Endothelial cell of umbilical vein (primary cell): ENCODE measurements at regions not wholly inside any gene's neighbourhood (a gene's known extent, or its start where the extent isn't known, plus 50 kb on each side); places are given as distances from the start of the nearest gene placed in this dataset.

Source experiments
- BruUV-seq: library from RNA; stranded (reverse); fragments of 400-500 nt; replicated peaks from 2 replicates; lab custom pipeline; 2021; lab: Mats Ljungman, UMichigan
- CTCF ChIA-PET: fragments of 300-600, 350-600 bp; sonication (Branson Sonifier 250); formaldehyde crosslinking; loops from one replicate; lab custom pipeline; 2021; ENCODE audit warnings: antibody characterized with exemption, inconsistent platforms; lab: Charles Lee
- POLR2A ChIA-PET: fragments of 300-600, 350-600 bp; sonication (Branson Sonifier 250); formaldehyde crosslinking; loops from one replicate; lab custom pipeline; 2021; ENCODE audit warnings: antibody characterized with exemption, inconsistent platforms; lab: Charles Lee
- DNase-seq: peaks from one replicate; pipeline ENCODE4 v3.0.0-alpha.2; 2011; ENCODE audit warnings: low read depth, low spot score
- FAIRE-seq: peaks from 2 replicates; lab custom pipeline; 2011; peaks lifted over from hg19 to GRCh38; lab: Jason Lieb, UNC
- H2AFZ ChIP-seq: 2 replicates; pipeline ENCODE4 v1.6.0; 2012; ENCODE audit warnings: low read depth, low read length, control low read depth, inconsistent platforms
- H3K27ac ChIP-seq: 2 replicates; pipeline ENCODE4 v1.5.1; 2011; ENCODE audit warnings: low read depth, mild to moderate bottlenecking, control low read depth, low read length, moderate library complexity; ENCODE audit not compliant: insufficient read depth
- H3K27me3 ChIP-seq, 2 experiments: 2 replicates each; pipeline versions ENCODE4 v1.6.0 to v1.6.1; 2011; ENCODE audit warnings: low read length in 2 of 2, mixed read lengths in 1 of 2; ENCODE audit not compliant: control insufficient read depth in 2 of 2, insufficient read depth in 2 of 2
- H3K36me3 ChIP-seq, 2 experiments: 2 replicates in 1 of 2; 3 replicates in 1 of 2; pipeline ENCODE4 v1.5.1; 2011; ENCODE audit warnings: low read length in 2 of 2, mild to moderate bottlenecking in 1 of 2, moderate library complexity in 1 of 2; ENCODE audit not compliant: control insufficient read depth in 2 of 2, insufficient read depth in 2 of 2; ENCODE audit errors: extremely low read depth in 1 of 2
- H3K4me1 ChIP-seq: 3 replicates; pipeline ENCODE4 v1.5.1; 2011; ENCODE audit warnings: mild to moderate bottlenecking, low read length; ENCODE audit not compliant: control insufficient read depth, insufficient read depth; ENCODE audit errors: extremely low read depth
- H3K4me2 ChIP-seq: 2 replicates; pipeline ENCODE4 v1.6.1; 2011; ENCODE audit warnings: low read length, control low read depth, mixed read lengths; ENCODE audit not compliant: insufficient read depth
- H3K4me3 ChIP-seq, 3 experiments: fragments of 200-600 bp in 1 of 3; sonication (generic), shearing (Covaris generic) in 1 of 3; replicated peaks in 1 of 3; 2 replicates each; pipeline ENCODE4 v1.5.1; 2011 to 2016; ENCODE audit warnings: control low read depth in 3 of 3, low read length in 3 of 3, mild to moderate bottlenecking in 2 of 3, inconsistent platforms in 1 of 3, low read depth in 1 of 3, moderate library complexity in 1 of 3; ENCODE audit not compliant: insufficient read depth in 1 of 3
- H3K79me2 ChIP-seq: 2 replicates; pipeline ENCODE4 v1.6.0; 2012; ENCODE audit warnings: low read length, inconsistent platforms; ENCODE audit not compliant: control insufficient read depth, insufficient read depth
- H3K9ac ChIP-seq: replicated peaks from 2 replicates; pipeline ENCODE3; 2011; ENCODE audit warnings: low read length, control low read depth; ENCODE audit not compliant: insufficient read depth; ENCODE audit errors: extremely low read depth
- H3K9me1 ChIP-seq: replicated peaks from 3 replicates; pipeline ENCODE4 v1.6.0; 2011; ENCODE audit warnings: mild to moderate bottlenecking, low read length; ENCODE audit not compliant: control insufficient read depth, insufficient read depth; ENCODE audit errors: extremely low read depth
- H3K9me3 ChIP-seq: replicated peaks from 2 replicates; pipeline ENCODE4 v1.5.1; 2012; ENCODE audit warnings: low read length, inconsistent platforms; ENCODE audit not compliant: control insufficient read depth, insufficient read depth
- H4K20me1 ChIP-seq: replicated peaks from 2 replicates; pipeline ENCODE3; 2011; ENCODE audit warnings: mild to moderate bottlenecking, low read length; ENCODE audit not compliant: control insufficient read depth, insufficient read depth; ENCODE audit errors: extremely low read depth
- EZH2 ChIP-seq: IDR thresholded peaks from 2 replicates; pipeline ENCODE4 v1.6.1; 2012; ENCODE audit warnings: borderline replicate concordance, low read depth, mild to moderate bottlenecking, moderate library complexity, low read length, inconsistent platforms; ENCODE audit not compliant: severe bottlenecking
- FOS ChIP-seq: IDR thresholded peaks from 2 replicates; pipeline ENCODE4 v1.6.1; 2011; ENCODE audit warnings: mild to moderate bottlenecking, low read length, moderate library complexity, borderline replicate concordance; ENCODE audit not compliant: insufficient read depth
- GATA2 ChIP-seq: IDR thresholded peaks from 2 replicates; pipeline ENCODE4 v1.7.0; 2011; ENCODE audit warnings: low read depth, mild to moderate bottlenecking, moderate library complexity, mixed read lengths, low read length; ENCODE audit not compliant: insufficient read length, insufficient read depth
- JUN ChIP-seq: IDR thresholded peaks from 2 replicates; pipeline ENCODE4 v1.6.1; 2011; ENCODE audit warnings: borderline replicate concordance, low read depth; ENCODE audit not compliant: insufficient read length, insufficient read depth
- MYC ChIP-seq: IDR thresholded peaks from one replicate; pipeline ENCODE4 v1.6.1; 2011; ENCODE audit warnings: mild to moderate bottlenecking, low read depth, low read length
- POLR2A ChIP-seq: IDR thresholded peaks from 2 replicates; pipeline ENCODE4 v1.6.1; 2012; ENCODE audit warnings: low read depth, mild to moderate bottlenecking, control low read depth, low read length
- POLR2AphosphoS5 ChIP-seq: IDR thresholded peaks from 2 replicates; pipeline ENCODE4 v1.6.1; 2012; ENCODE audit warnings: low read depth, mild to moderate bottlenecking, control low read depth, low read length, moderate library complexity; ENCODE audit not compliant: insufficient read depth
- dilution Hi-C: fragments of 300-500 bp; cut with MboI; formaldehyde crosslinking; loops from one replicate; pipeline ENCODE4 v1.15.0; 2019; ENCODE audit warnings: low sequenced_read_pairs; ENCODE audit not compliant: extremely low pct_ligation_motif_present
- intact Hi-C: fragments of 100-400 bp; cut with micrococcal nuclease; formaldehyde crosslinking; loops from one replicate; pipeline ENCODE4 v1.10.0; 2022
- TF ChIP-seq, protein P1 (sequence below): IDR thresholded peaks from 2 replicates; pipeline ENCODE4 v1.6.1; 2011; ENCODE audit not compliant: insufficient read depth, insufficient read length
- TF ChIP-seq, protein P2 (sequence below), 2 donors: IDR thresholded peaks; 1 replicate in 1 of 2; 2 replicates in 1 of 2; pipeline ENCODE4 v1.5.1; 2011; ENCODE audit warnings: low read length in 2 of 2, mild to moderate bottlenecking in 2 of 2, moderate library complexity in 2 of 2, control low read depth in 1 of 2, inconsistent platforms in 1 of 2, low read depth in 1 of 2; ENCODE audit not compliant: insufficient read depth in 1 of 2; ENCODE audit errors: extremely low read depth in 1 of 2

DNA sequence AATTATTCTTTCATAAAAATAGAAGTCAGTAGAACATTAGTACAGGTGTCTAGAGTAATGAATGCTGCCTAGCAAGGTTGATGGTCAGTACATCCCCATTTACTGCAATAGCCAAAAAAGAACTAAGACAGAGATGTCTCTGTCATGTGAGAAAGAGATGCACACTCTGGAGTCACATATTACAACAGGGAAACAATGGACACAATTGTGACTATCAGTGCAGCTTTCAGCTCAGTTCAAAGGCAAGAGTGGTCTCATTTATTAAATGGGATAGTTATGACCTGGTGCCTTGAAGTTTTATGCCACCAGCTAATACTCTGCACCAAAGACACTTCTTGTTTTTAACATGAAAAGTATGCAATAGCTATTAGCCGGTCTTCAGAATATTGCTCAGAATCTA, 194.9 kb upstream of the CHAC2 start:
- H4K20me1 ChIP-seq = no peaks in the 10 kb centered on the region
- H3K9ac ChIP-seq = no peak overlapping the region
- POLR2A ChIA-PET = no interaction called here
- no peak overlapping the region for H2AFZ ChIP-seq
- H3K9me3 ChIP-seq = no peaks in the 10 kb centered on the region
- CTCF ChIA-PET = no interaction called here
- DNase-seq (no peak), FAIRE-seq (no peak)
- H3K27me3 ChIP-seq = no peaks in the 10 kb centered on the region
- no peaks in the 10 kb centered on the region for H3K79me2 ChIP-seq
- H3K36me3 ChIP-seq = no peaks in the 10 kb centered on the region
- TF ChIP-seq, protein P1, sequence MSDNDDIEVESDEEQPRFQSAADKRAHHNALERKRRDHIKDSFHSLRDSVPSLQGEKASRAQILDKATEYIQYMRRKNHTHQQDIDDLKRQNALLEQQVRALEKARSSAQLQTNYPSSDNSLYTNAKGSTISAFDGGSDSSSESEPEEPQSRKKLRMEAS = no peak
- TF ChIP-seq POLR2AphosphoS5 (no peak), JUN (no peak), POLR2A (no peak), EZH2 (no peak), FOS (no peak), MYC (no peak), GATA2 (no peak)
- TF ChIP-seq, protein P2, sequence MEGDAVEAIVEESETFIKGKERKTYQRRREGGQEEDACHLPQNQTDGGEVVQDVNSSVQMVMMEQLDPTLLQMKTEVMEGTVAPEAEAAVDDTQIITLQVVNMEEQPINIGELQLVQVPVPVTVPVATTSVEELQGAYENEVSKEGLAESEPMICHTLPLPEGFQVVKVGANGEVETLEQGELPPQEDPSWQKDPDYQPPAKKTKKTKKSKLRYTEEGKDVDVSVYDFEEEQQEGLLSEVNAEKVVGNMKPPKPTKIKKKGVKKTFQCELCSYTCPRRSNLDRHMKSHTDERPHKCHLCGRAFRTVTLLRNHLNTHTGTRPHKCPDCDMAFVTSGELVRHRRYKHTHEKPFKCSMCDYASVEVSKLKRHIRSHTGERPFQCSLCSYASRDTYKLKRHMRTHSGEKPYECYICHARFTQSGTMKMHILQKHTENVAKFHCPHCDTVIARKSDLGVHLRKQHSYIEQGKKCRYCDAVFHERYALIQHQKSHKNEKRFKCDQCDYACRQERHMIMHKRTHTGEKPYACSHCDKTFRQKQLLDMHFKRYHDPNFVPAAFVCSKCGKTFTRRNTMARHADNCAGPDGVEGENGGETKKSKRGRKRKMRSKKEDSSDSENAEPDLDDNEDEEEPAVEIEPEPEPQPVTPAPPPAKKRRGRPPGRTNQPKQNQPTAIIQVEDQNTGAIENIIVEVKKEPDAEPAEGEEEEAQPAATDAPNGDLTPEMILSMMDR (IDR thresholded peaks at IDR 0.05; ENCODE audit: extremely low read depth in 1 of 2, insufficient read depth in 1 of 2, low read depth in 1 of 2, low read length in 2 of 2) = no peak
- H3K4me1 ChIP-seq = no peaks in the 10 kb centered on the region
- no peaks in the 10 kb centered on the region for H3K9me1 ChIP-seq
- intact Hi-C loops = no loop called here
- no TSS peak for BruUV-seq
- H3K27ac ChIP-seq = no peak overlapping the region
- dilution Hi-C loops = no loop called here
- no peak overlapping the region for H3K4me2 ChIP-seq
- no peak overlapping the region for H3K4me3 ChIP-seq
